ENCODE measurements at regions not wholly inside any gene's neighbourhood (a gene's known extent, or its start where the extent isn't known, plus 50 kb on each side); places are given as distances from the start of the nearest gene placed in this dataset.

DNA sequence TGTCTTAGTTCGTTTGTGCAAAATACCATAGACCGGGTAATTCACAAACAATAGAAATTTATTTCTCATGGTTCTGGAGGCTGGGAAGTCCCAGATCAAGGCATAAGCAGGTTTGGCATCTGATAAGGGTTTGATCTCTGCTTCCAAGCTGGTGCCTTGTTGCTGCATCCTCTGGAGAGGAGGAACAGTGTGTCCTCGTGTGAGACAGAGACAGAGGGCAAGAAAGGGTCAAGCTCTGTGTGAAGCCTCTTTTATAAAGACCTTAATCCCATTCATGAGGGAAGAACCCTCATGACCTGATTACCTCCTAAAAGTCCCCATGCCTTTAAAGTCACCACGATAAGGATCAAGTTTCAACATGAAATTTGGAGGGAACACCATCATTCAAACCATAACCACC is 55.8 kb upstream of the TANC2 start:
- Histone ChIP-seq H3K9me3 (ENCODE audit: low read length) (no peaks in the 10 kb centered on the region), H3K9me2 (replicated peaks; ENCODE audit: low read length) (no peaks in the 10 kb centered on the region), H4K20me1 (ENCODE audit: low read length) (no peaks in the 10 kb centered on the region), H3K9ac (ENCODE audit: low read length) (no peak overlapping the region), H3K27me3 (ENCODE audit: low read length) (no peaks in the 10 kb centered on the region), H2AFZ (ENCODE audit: low read length) (no peak overlapping the region), H3K4me2 (ENCODE audit: low read length) (no peak overlapping the region), H3K36me3 (ENCODE audit: low read depth, low read length) (no peaks in the 10 kb centered on the region), H3K4me1 (ENCODE audit: insufficient read depth, low read length) (no peaks in the 10 kb centered on the region), H3K79me2 (ENCODE audit: low read length) (no peaks in the 10 kb centered on the region), H3K27ac (ENCODE audit: low read length) (no peak overlapping the region), H3F3A (ENCODE audit: low read length, unreplicated experiment) (no peaks in the 10 kb centered on the region), H3K4me3 (ENCODE audit: low read length) (no peak overlapping the region)
- no TSS peak for BruUV-seq (replicated peaks)
- ChIA-PET POLR2A (ENCODE audit: unreplicated experiment) (no interaction called here), CTCF (no interaction called here)
- ATAC-seq (no peak), DNase-seq (no peak)
- TF ChIP-seq, protein P1, sequence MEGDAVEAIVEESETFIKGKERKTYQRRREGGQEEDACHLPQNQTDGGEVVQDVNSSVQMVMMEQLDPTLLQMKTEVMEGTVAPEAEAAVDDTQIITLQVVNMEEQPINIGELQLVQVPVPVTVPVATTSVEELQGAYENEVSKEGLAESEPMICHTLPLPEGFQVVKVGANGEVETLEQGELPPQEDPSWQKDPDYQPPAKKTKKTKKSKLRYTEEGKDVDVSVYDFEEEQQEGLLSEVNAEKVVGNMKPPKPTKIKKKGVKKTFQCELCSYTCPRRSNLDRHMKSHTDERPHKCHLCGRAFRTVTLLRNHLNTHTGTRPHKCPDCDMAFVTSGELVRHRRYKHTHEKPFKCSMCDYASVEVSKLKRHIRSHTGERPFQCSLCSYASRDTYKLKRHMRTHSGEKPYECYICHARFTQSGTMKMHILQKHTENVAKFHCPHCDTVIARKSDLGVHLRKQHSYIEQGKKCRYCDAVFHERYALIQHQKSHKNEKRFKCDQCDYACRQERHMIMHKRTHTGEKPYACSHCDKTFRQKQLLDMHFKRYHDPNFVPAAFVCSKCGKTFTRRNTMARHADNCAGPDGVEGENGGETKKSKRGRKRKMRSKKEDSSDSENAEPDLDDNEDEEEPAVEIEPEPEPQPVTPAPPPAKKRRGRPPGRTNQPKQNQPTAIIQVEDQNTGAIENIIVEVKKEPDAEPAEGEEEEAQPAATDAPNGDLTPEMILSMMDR (conservative IDR thresholded peaks at IDR 0.05; ENCODE audit: low read depth, low read length) = no peak
- TF ChIP-seq EZH2 (IDR thresholded peaks at IDR 0.05; ENCODE audit: low read length, unreplicated experiment) (no peak), EZH2phosphoT487 (IDR thresholded peaks at IDR 0.05; ENCODE audit: borderline replicate concordance, low read length) (no peak)
- intact Hi-C loops (cut with micrococcal nuclease) = no loop called here

DNA sequence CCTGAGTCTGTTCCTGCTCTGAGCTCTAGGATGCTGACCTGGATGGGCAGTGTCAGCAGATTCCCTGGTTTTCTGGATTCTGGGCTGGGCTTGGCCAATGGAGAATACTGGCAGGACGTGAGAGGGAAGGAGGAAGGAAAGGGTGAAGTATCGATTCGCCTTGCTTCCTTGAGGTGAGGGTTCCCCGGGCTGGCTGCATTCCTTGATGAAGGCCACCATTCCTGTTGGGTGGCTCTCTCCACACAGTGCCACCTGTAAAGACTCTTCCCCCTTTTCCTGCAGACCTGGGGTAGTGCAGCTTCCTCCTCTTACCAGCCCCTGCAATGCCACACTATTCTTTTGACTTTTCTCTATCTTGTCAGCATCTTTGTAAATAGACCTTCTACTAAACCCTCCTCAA is 58.1 kb upstream of the TANC2 start:
- no peak for DNase-seq
- intact Hi-C loops (cut with micrococcal nuclease) = no loop called here
- CTCF ChIA-PET = no interaction called here

DNA sequence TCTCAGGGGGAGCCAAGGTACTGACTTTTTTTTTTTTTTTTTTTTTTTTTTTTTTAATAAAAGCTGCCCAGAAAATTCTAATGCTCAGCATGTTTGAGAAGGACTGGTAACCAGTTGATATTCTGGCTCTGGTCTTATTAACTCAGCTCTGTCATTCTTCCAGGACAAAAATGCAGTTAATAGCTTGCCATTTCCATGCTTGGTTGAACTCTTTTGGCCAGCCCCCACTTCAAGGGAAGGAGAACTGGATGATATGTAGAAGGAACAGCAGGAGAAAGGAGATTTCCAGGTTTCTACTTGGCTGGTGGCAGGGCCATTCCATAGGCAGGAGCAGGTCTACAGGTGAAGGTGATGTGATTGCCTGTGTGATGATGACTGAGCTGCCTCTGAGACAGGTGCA is 59.2 kb upstream of the TANC2 start:
- ATAC-seq (no peak), DNase-seq (no peak)
- Histone ChIP-seq H3K4me2 (ENCODE audit: low read length) (no peak overlapping the region), H3K9me3 (ENCODE audit: low read length) (no peaks in the 10 kb centered on the region), H3F3A (ENCODE audit: low read length, unreplicated experiment) (no peaks in the 10 kb centered on the region), H3K9me2 (replicated peaks; ENCODE audit: low read length) (no peaks in the 10 kb centered on the region), H3K79me2 (ENCODE audit: low read length) (no peaks in the 10 kb centered on the region), H4K20me1 (ENCODE audit: low read length) (no peaks in the 10 kb centered on the region), H3K27me3 (ENCODE audit: low read length) (no peaks in the 10 kb centered on the region), H2AFZ (ENCODE audit: low read length) (no peak overlapping the region), H3K27ac (ENCODE audit: low read length) (no peak overlapping the region), H3K4me1 (ENCODE audit: insufficient read depth, low read length) (no peaks in the 10 kb centered on the region), H3K4me3 (ENCODE audit: low read length) (no peak overlapping the region), H3K36me3 (ENCODE audit: low read depth, low read length) (no peaks in the 10 kb centered on the region), H3K9ac (ENCODE audit: low read length) (no peak overlapping the region)
- CTCF ChIA-PET = no interaction called here
- TF ChIP-seq, protein P1 (conservative IDR thresholded peaks at IDR 0.05; ENCODE audit: low read depth, low read length) = no peak
- no peak for TF ChIP-seq EZH2phosphoT487 (IDR thresholded peaks at IDR 0.05; ENCODE audit: borderline replicate concordance, low read length)
- no peak for TF ChIP-seq EZH2 (IDR thresholded peaks at IDR 0.05; ENCODE audit: low read length, unreplicated experiment)
- no TSS peak for BruUV-seq (replicated peaks)
- POLR2A ChIA-PET (ENCODE audit: unreplicated experiment) = no interaction called here
- intact Hi-C loops (cut with micrococcal nuclease) = no loop called here

More for the DNA sequence above, 58.1 kb upstream of the TANC2 start:
- Histone ChIP-seq H4K20me1 (ENCODE audit: low read length) (no peaks in the 10 kb centered on the region), H2AFZ (ENCODE audit: low read length) (no peak overlapping the region), H3K36me3 (ENCODE audit: low read depth, low read length) (no peaks in the 10 kb centered on the region), H3K9me3 (ENCODE audit: low read length) (no peaks in the 10 kb centered on the region), H3F3A (ENCODE audit: low read length, unreplicated experiment) (no peaks in the 10 kb centered on the region), H3K4me2 (ENCODE audit: low read length) (no peak overlapping the region), H3K27me3 (ENCODE audit: low read length) (no peaks in the 10 kb centered on the region), H3K9ac (ENCODE audit: low read length) (no peak overlapping the region), H3K79me2 (ENCODE audit: low read length) (no peaks in the 10 kb centered on the region), H3K4me3 (ENCODE audit: low read length) (no peak overlapping the region), H3K9me2 (replicated peaks; ENCODE audit: low read length) (no peaks in the 10 kb centered on the region), H3K4me1 (ENCODE audit: insufficient read depth, low read length) (no peaks in the 10 kb centered on the region), H3K27ac (ENCODE audit: low read length) (no peak overlapping the region)
- no peak for ATAC-seq
- BruUV-seq (replicated peaks) = no TSS peak
- POLR2A ChIA-PET (ENCODE audit: unreplicated experiment) = no interaction called here
- TF ChIP-seq EZH2phosphoT487 (IDR thresholded peaks at IDR 0.05; ENCODE audit: borderline replicate concordance, low read length) = no peak
- TF ChIP-seq, protein P1 (conservative IDR thresholded peaks at IDR 0.05; ENCODE audit: low read depth, low read length) = no peak
- no peak for TF ChIP-seq EZH2 (IDR thresholded peaks at IDR 0.05; ENCODE audit: low read length, unreplicated experiment)

All from PC-3 (cell line).